ENCODE measurements at regions not wholly inside any gene's neighbourhood (a gene's known extent, or its start where the extent isn't known, plus 50 kb on each side); places are given as distances from the start of the nearest gene placed in this dataset.

- no peak overlapping the region for H2BK12ac ChIP-seq (ENCODE audit: low read depth, low read length)
- no peak for DNase-seq (ENCODE audit: low read depth in 1 of 2, low spot score in 2 of 2)
- no peaks in the 10 kb centered on the region for H3K36me3 ChIP-seq (ENCODE audit: control insufficient read depth in 2 of 4, insufficient read depth in 4 of 4, low read length in 3 of 4)
- H3K56ac ChIP-seq (replicated peaks; ENCODE audit: insufficient read length, low read depth, low read length), result no peak overlapping the region
- H2BK20ac ChIP-seq (ENCODE audit: low read length), result no peak overlapping the region
- H3K9me3 ChIP-seq (ENCODE audit: insufficient read depth in 2 of 2, low read depth in 1 of 2, low read length in 1 of 2), result no peaks in the 10 kb centered on the region
- WGBS, 2 experiments (ENCODE audit: extremely low coverage in 1 of 2, insufficient coverage in 1 of 2, insufficient read length in 1 of 2, insufficient replicate concordance in 2 of 2, low coverage in 1 of 2, low lambda C conversion rate in 2 of 2, missing lambda C conversion rate in 1 of 2), result 83% methylated on average over 3 of the region's 3 CpGs; no CpG with 5 or more reads in 1 of the 2 experiments
- no peak overlapping the region for H2BK120ac ChIP-seq (replicated peaks; ENCODE audit: low read depth, low read length)
- no peak overlapping the region for H4K8ac ChIP-seq (ENCODE audit: extremely low read depth, insufficient read depth, low read length)
- TF ChIP-seq JUN (IDR thresholded peaks at IDR 0.05; ENCODE audit: low read depth, low read length), result no peak
- no peak for TF ChIP-seq JUND (IDR thresholded peaks at IDR 0.05; ENCODE audit: low read length)
- no peak for TF ChIP-seq ASH2L (IDR thresholded peaks at IDR 0.05; ENCODE audit: low read length)
- no peak for TF ChIP-seq POU5F1 (IDR thresholded peaks at IDR 0.05; ENCODE audit: low read depth, low read length)
- TF ChIP-seq, protein P1, sequence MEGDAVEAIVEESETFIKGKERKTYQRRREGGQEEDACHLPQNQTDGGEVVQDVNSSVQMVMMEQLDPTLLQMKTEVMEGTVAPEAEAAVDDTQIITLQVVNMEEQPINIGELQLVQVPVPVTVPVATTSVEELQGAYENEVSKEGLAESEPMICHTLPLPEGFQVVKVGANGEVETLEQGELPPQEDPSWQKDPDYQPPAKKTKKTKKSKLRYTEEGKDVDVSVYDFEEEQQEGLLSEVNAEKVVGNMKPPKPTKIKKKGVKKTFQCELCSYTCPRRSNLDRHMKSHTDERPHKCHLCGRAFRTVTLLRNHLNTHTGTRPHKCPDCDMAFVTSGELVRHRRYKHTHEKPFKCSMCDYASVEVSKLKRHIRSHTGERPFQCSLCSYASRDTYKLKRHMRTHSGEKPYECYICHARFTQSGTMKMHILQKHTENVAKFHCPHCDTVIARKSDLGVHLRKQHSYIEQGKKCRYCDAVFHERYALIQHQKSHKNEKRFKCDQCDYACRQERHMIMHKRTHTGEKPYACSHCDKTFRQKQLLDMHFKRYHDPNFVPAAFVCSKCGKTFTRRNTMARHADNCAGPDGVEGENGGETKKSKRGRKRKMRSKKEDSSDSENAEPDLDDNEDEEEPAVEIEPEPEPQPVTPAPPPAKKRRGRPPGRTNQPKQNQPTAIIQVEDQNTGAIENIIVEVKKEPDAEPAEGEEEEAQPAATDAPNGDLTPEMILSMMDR (IDR thresholded peaks at IDR 0.05; ENCODE audit: control extremely low read depth in 1 of 3, insufficient read depth in 1 of 3, low read depth in 1 of 3, low read length in 3 of 3), result no peak
- TF ChIP-seq CHD1 (IDR thresholded peaks at IDR 0.05; ENCODE audit: low read depth, low read length), result no peak
- no peak for TF ChIP-seq TAF7 (optimal IDR thresholded peaks at IDR 0.05; ENCODE audit: borderline replicate concordance, low read depth, low read length)
- TF ChIP-seq, protein P2, sequence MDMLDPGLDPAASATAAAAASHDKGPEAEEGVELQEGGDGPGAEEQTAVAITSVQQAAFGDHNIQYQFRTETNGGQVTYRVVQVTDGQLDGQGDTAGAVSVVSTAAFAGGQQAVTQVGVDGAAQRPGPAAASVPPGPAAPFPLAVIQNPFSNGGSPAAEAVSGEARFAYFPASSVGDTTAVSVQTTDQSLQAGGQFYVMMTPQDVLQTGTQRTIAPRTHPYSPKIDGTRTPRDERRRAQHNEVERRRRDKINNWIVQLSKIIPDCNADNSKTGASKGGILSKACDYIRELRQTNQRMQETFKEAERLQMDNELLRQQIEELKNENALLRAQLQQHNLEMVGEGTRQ (IDR thresholded peaks at IDR 0.05; ENCODE audit: low read length), result no peak
- no peak overlapping the region for H3K23ac ChIP-seq (ENCODE audit: insufficient read length)
- POLR2A ChIA-PET (ENCODE audit: partially characterized antibody), result no interaction called here
- CTCF ChIA-PET (ENCODE audit: partially characterized antibody), result no interaction called here
- no peak overlapping the region for H2BK5ac ChIP-seq (ENCODE audit: low read depth, low read length)
- H3K4me3 ChIP-seq (ENCODE audit: extremely low read depth in 1 of 4, insufficient read depth in 2 of 4, low read depth in 3 of 4, low read length in 4 of 4), result no peak overlapping the region
- H4K5ac ChIP-seq (ENCODE audit: insufficient read length, low read depth, low read length), result no peak overlapping the region
- no peak overlapping the region for H3K4me2 ChIP-seq (ENCODE audit: insufficient read depth in 1 of 2, low read depth in 2 of 2, low read length in 2 of 2)
- H3K79me2 ChIP-seq (ENCODE audit: control insufficient read depth in 1 of 2, insufficient read depth in 2 of 2, low read length in 2 of 2), result no peaks in the 10 kb centered on the region
- H3K4ac ChIP-seq (replicated peaks; ENCODE audit: insufficient read length, low read depth, low read length), result no peak overlapping the region
- no peaks in the 10 kb centered on the region for H3K4me1 ChIP-seq (replicated peaks in 1 of 4; ENCODE audit: control insufficient read depth in 3 of 4, insufficient read depth in 4 of 4, low read length in 3 of 4)
- no peaks in the 10 kb centered on the region for H3K79me1 ChIP-seq (ENCODE audit: low read depth, low read length)
- H3K27me3 ChIP-seq (replicated peaks in 1 of 4; ENCODE audit: control insufficient read depth in 3 of 4, extremely low read depth in 1 of 4, insufficient read depth in 3 of 4, low read length in 3 of 4), result no peaks in the 10 kb centered on the region; a peak in 1 of 7 replicates
- no peak overlapping the region for H2AK5ac ChIP-seq (ENCODE audit: low read depth, low read length)
- FAIRE-seq, result no peak
- H3K23me2 ChIP-seq (ENCODE audit: low read depth, low read length), result no peaks in the 10 kb centered on the region; the same call in 1 of the 2 replicates
- H2BK15ac ChIP-seq (ENCODE audit: low read length), result no peak overlapping the region
- no peak overlapping the region for H3K18ac ChIP-seq (ENCODE audit: extremely low read depth, low read length)
- no peak overlapping the region for H3K27ac ChIP-seq (ENCODE audit: low read depth, low read length)
- H3K9ac ChIP-seq (replicated peaks in 1 of 4; ENCODE audit: extremely low read depth in 1 of 4, low read depth in 3 of 4, low read length in 3 of 4), result no peak overlapping the region
- no peaks in the 10 kb centered on the region for H4K20me1 ChIP-seq (replicated peaks in 1 of 2; ENCODE audit: control insufficient read depth in 1 of 2, insufficient read depth in 2 of 2, low read length in 2 of 2)
- H2AFZ ChIP-seq (ENCODE audit: low read length), result no peak overlapping the region
- H4K91ac ChIP-seq (replicated peaks; ENCODE audit: insufficient read length, low read length), result no peak overlapping the region
- H3K14ac ChIP-seq (ENCODE audit: insufficient read length), result no peak overlapping the region
Measured at GRCh38 chr11:101666916-101667315, 83.1 kb upstream of the TRPC6 start.
